ENCODE measurements at regions not wholly inside any gene's neighbourhood (a gene's known extent, or its start where the extent isn't known, plus 50 kb on each side); places are given as distances from the start of the nearest gene placed in this dataset.

DNA sequence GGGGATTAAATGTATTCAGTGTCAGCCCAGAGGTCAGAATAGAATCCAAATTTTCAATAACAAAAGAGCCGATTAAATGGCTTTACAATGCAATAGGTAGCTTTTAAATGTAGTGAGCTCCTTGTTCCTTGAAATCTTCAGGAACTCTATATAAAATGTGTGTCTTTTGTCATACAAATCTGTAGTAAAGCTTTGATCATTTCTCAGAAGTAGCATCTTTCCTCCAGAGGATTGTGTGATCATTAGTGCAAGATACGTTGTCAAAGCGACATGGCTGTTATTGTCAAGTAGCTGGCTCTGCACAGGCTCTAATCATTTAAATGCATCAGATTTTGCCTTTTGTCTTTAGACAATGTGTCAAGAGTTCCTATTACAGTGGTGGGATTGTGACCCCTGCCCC is 116.1 kb upstream of the NAMPT start:
- RAD21 ChIA-PET (ENCODE audit: low non-redundant PET in 1 of 2, low total read pairs in 2 of 2, uncharacterized antibody in 2 of 2, unreplicated experiment in 2 of 2), result no interaction called here
- H3K4me1 ChIP-seq (ENCODE audit: control insufficient read depth in 1 of 2, insufficient read depth in 2 of 2, low read length in 2 of 2), result no peaks in the 10 kb centered on the region
- intact Hi-C loops (cut with micrococcal nuclease), result no loop called here

GRCh38 chr7:106398786-106399185 is 114.0 kb upstream of the NAMPT start:
- Histone ChIP-seq H3K9me2 (ENCODE audit: insufficient read depth) (0 out of 2 replicates have a peak, but pooled peaks cover 3% of the 10 kb centered on the region), H3K27ac (ENCODE audit: low read depth, low read length) (no peak overlapping the region), H3K9me3 (ENCODE audit: control insufficient read depth in 1 of 2, insufficient read depth in 1 of 2, low read depth in 1 of 2, low read length in 2 of 2) (peaks cover 0 to 6% of the 10 kb centered on the region in 2 experiments; a peak in 1 of 4 replicates), H4K20me1 (ENCODE audit: insufficient read depth) (no peaks in the 10 kb centered on the region), H3K79me2 (ENCODE audit: insufficient read depth, low read length) (no peaks in the 10 kb centered on the region), H3K4me1 (ENCODE audit: control insufficient read depth in 1 of 2, insufficient read depth in 2 of 2, low read length in 2 of 2) (no peaks in the 10 kb centered on the region), H3K4me3 (replicated peaks in 1 of 2; ENCODE audit: low read depth in 1 of 2, low read length in 2 of 2) (no peak overlapping the region), H3K4me2 (ENCODE audit: low read length) (no peak overlapping the region), H3K36me3 (ENCODE audit: control insufficient read depth in 1 of 2, insufficient read depth in 2 of 2, low read length in 2 of 2) (no peaks in the 10 kb centered on the region), H3K27me3 (ENCODE audit: insufficient read depth, low read length) (no peaks in the 10 kb centered on the region), H3K9ac (ENCODE audit: low read length) (no peak overlapping the region), H2AFZ (ENCODE audit: low read depth, low read length, poor library complexity, severe bottlenecking) (no peak overlapping the region)
- DNase-seq (ENCODE audit: low read depth, low spot score) (no peak), ATAC-seq (no peak)
- ChIA-PET CTCF (no interaction called here), RAD21 (ENCODE audit: low non-redundant PET in 1 of 2, low total read pairs in 2 of 2, uncharacterized antibody in 2 of 2, unreplicated experiment in 2 of 2) (no interaction called here), POLR2A (no interaction called here)
- intact Hi-C loops (cut with micrococcal nuclease), result no loop called here
- no TSS peak for BruUV-seq (replicated peaks)
- no peak for TF ChIP-seq SIN3A (IDR thresholded peaks at IDR 0.05; ENCODE audit: low read depth)
- TF ChIP-seq POLR2A (IDR thresholded peaks at IDR 0.05; ENCODE audit: borderline replicate concordance, extremely low read depth, insufficient read depth, insufficient read length), result no peak
- TF ChIP-seq ZNF274 (IDR thresholded peaks at IDR 0.05; ENCODE audit: low read depth, low read length), result no peak
- no peak for TF ChIP-seq REST (IDR thresholded peaks at IDR 0.05; ENCODE audit: low read depth)
- no peak for TF ChIP-seq ZBTB33 (IDR thresholded peaks at IDR 0.05; ENCODE audit: extremely low read depth, insufficient replicate concordance, low read length)
- TF ChIP-seq SRF (IDR thresholded peaks at IDR 0.05; ENCODE audit: low read depth), result no peak
- no peak for TF ChIP-seq RAD21 (IDR thresholded peaks at IDR 0.05; ENCODE audit: low read depth)
- no peak for TF ChIP-seq EZH2phosphoT487 (IDR thresholded peaks at IDR 0.05; ENCODE audit: borderline replicate concordance)
- no peak for TF ChIP-seq JUND (IDR thresholded peaks at IDR 0.05)
- TF ChIP-seq CTCF (IDR thresholded peaks at IDR 0.05 in 2 of 3, conservative IDR thresholded peaks at IDR 0.05 in 1 of 3; ENCODE audit: borderline replicate concordance in 1 of 3, insufficient read depth in 1 of 3, low read depth in 2 of 3, low read length in 2 of 3), result no peak
- no peak for TF ChIP-seq ATF3 (IDR thresholded peaks at IDR 0.05)
- TF ChIP-seq EZH2 (IDR thresholded peaks at IDR 0.05), result no peak
- TF ChIP-seq ZFX (IDR thresholded peaks at IDR 0.05), result no peak
- TF ChIP-seq CEBPB (IDR thresholded peaks at IDR 0.05; ENCODE audit: low read depth), result no peak

More for the DNA sequence above, 116.1 kb upstream of the NAMPT start:
- Histone ChIP-seq H3K27ac (ENCODE audit: low read depth, low read length) (no peak overlapping the region), H3K4me2 (ENCODE audit: low read length) (no peak overlapping the region), H3K9me2 (ENCODE audit: insufficient read depth) (no peaks in the 10 kb centered on the region), H3K36me3 (ENCODE audit: control insufficient read depth in 1 of 2, insufficient read depth in 2 of 2, low read length in 2 of 2) (no peaks in the 10 kb centered on the region), H3K27me3 (ENCODE audit: insufficient read depth, low read length) (no peaks in the 10 kb centered on the region), H4K20me1 (ENCODE audit: insufficient read depth) (no peaks in the 10 kb centered on the region), H3K9me3 (ENCODE audit: control insufficient read depth in 1 of 2, insufficient read depth in 1 of 2, low read depth in 1 of 2, low read length in 2 of 2) (peaks cover 0 to 6% of the 10 kb centered on the region in 2 experiments; a peak in 1 of 4 replicates), H3K79me2 (ENCODE audit: insufficient read depth, low read length) (no peaks in the 10 kb centered on the region), H3K4me3 (replicated peaks in 1 of 2; ENCODE audit: low read depth in 1 of 2, low read length in 2 of 2) (no peak overlapping the region), H3K9ac (ENCODE audit: low read length) (no peak overlapping the region), H2AFZ (ENCODE audit: low read depth, low read length, poor library complexity, severe bottlenecking) (no peak overlapping the region)
- BruUV-seq (replicated peaks), result no TSS peak
- ChIA-PET CTCF (no interaction called here), POLR2A (no interaction called here)
- DNase-seq (ENCODE audit: low read depth, low spot score) (no peak), ATAC-seq (no peak)
- TF ChIP-seq EGR1 (IDR thresholded peaks at IDR 0.05; ENCODE audit: low read depth) (no peak), RAD21 (IDR thresholded peaks at IDR 0.05; ENCODE audit: low read depth) (no peak)

Data from HCT116 (cell line).